PFSK-1 (cell line): ENCODE measurements at regions not wholly inside any gene's neighbourhood (a gene's known extent, or its start where the extent isn't known, plus 50 kb on each side); places are given as distances from the start of the nearest gene placed in this dataset.

Experiments used
- POLR2AphosphoS5 ChIP-seq: IDR thresholded peaks from 2 replicates; pipeline ENCODE4 v1.6.1; 2012; ENCODE audit warnings: low read depth, mild to moderate bottlenecking, control low read depth, low read length, moderate library complexity
- REST ChIP-seq, 2 experiments: IDR thresholded peaks; 2 replicates each; pipeline versions ENCODE4 v1.6.1 to v1.8.0; 2011 to 2012; ENCODE audit warnings: low read depth in 2 of 2, low read length in 2 of 2, control low read depth in 1 of 2, inconsistent platforms in 1 of 2, mild to moderate bottlenecking in 1 of 2, moderate library complexity in 1 of 2; ENCODE audit not compliant: insufficient read depth in 1 of 2
- TAF1 ChIP-seq: IDR thresholded peaks from 2 replicates; pipeline ENCODE4 v1.6.1; 2012; ENCODE audit warnings: low read length, control low read depth, borderline replicate concordance; ENCODE audit not compliant: insufficient read depth

GRCh38 chrX:68898598-68898997 is 69.8 kb downstream of the EFNB1 start:
- TF ChIP-seq REST (IDR thresholded peaks at IDR 0.05; ENCODE audit: insufficient read depth in 1 of 2, low read depth in 2 of 2, low read length in 2 of 2) (no peak), TAF1 (no peak), POLR2AphosphoS5 (no peak)
